K562 (cell line): ENCODE measurements at regions not wholly inside any gene's neighbourhood (a gene's known extent, or its start where the extent isn't known, plus 50 kb on each side); places are given as distances from the start of the nearest gene placed in this dataset.

Source experiments
- ARID3B ChIP-seq: fragments of 250-450 bp; sonication (Bioruptor Pico); IDR thresholded peaks from 2 replicates; pipeline ENCODE4 v1.4.0; 2020; ENCODE audit warnings: borderline replicate concordance
- CTCF ChIP-seq, 3 experiments: IDR thresholded peaks in 2 of 3; conservative IDR thresholded peaks in 1 of 3; 2 replicates each; pipeline ENCODE4 v1.5.1; 2011 to 2012; ENCODE audit warnings: low read length in 3 of 3, mild to moderate bottlenecking in 3 of 3, control low read depth in 2 of 3, improper control_type of control experiment in 1 of 3, inconsistent platforms in 1 of 3, low read depth in 1 of 3, mixed read lengths in 1 of 3, moderate library complexity in 1 of 3; ENCODE audit not compliant: insufficient read depth in 2 of 3
- EZH2 ChIP-seq: IDR thresholded peaks from 2 replicates; pipeline ENCODE4 v1.6.1; 2012; ENCODE audit warnings: low read depth, mild to moderate bottlenecking, inconsistent platforms, low read length, borderline replicate concordance
- POLR2B ChIP-seq: fragments of 450-650 bp; IDR thresholded peaks from 2 replicates; pipeline ENCODE4 v1.6.1; 2018; ENCODE audit warnings: low read depth; ENCODE audit not compliant: partially characterized antibody
- REST ChIP-seq, 2 experiments: fragments of 450-650 bp; formaldehyde crosslinking in 1 of 2; IDR thresholded peaks; 2 replicates each; pipeline versions ENCODE4 v1.4.0 to v1.6.1; 2014 to 2020; ENCODE audit warnings: mild to moderate bottlenecking in 2 of 2, borderline replicate concordance in 1 of 2, low read depth in 1 of 2
- SMAD3 ChIP-seq: fragments of 450-650 bp; formaldehyde crosslinking; conservative IDR thresholded peaks from 2 replicates; pipeline ENCODE4 v1.4.0; 2020; ENCODE audit warnings: mild to moderate bottlenecking

GRCh38 chr16:80048250-80048649 lies 447.7 kb upstream of the MAF start:
- no peak for TF ChIP-seq ARID3B
- no peak for TF ChIP-seq CTCF (IDR thresholded peaks at IDR 0.05 in 2 of 3, conservative IDR thresholded peaks at IDR 0.05 in 1 of 3; ENCODE audit: insufficient read depth in 2 of 3, low read depth in 1 of 3, low read length in 3 of 3)
- no peak for TF ChIP-seq REST (IDR thresholded peaks at IDR 0.05; ENCODE audit: borderline replicate concordance)
- no peak for TF ChIP-seq REST (CRISPR knock-in tag; IDR thresholded peaks at IDR 0.05; ENCODE audit: low read depth)
- TF ChIP-seq SMAD3 (CRISPR knock-in tag), result no peak
- TF ChIP-seq EZH2, result no peak
- TF ChIP-seq POLR2B, result no peak
